NB4 (cell line): ENCODE measurements at regions not wholly inside any gene's neighbourhood (a gene's known extent, or its start where the extent isn't known, plus 50 kb on each side); places are given as distances from the start of the nearest gene placed in this dataset.

ENCODE experiments used
- CTCF ChIP-seq: IDR thresholded peaks from one replicate; pipeline ENCODE4 v1.5.1; 2012; ENCODE audit warnings: low read depth, low read length
- MYC ChIP-seq: IDR thresholded peaks from 2 replicates; pipeline ENCODE4 v1.6.1; 2011; ENCODE audit warnings: low read depth, low read length
- POLR2A ChIP-seq: IDR thresholded peaks from 2 replicates; pipeline ENCODE4 v1.6.1; 2011; ENCODE audit warnings: mild to moderate bottlenecking; ENCODE audit not compliant: insufficient read length; ENCODE audit errors: extremely low read depth

- TF ChIP-seq CTCF (no peak), POLR2A (no peak), MYC (no peak)
These were observed 206.6 kb downstream of the SPRY2 start for GRCh38 chr13:80134346-80134745.
